ENCODE measurements at regions not wholly inside any gene's neighbourhood (a gene's known extent, or its start where the extent isn't known, plus 50 kb on each side); places are given as distances from the start of the nearest gene placed in this dataset.
"Not testable (repeated sequence)": the region's sequence is repeated elsewhere in the genome, so short reads cannot be mapped to it uniquely, and the experiment has no call there.

- intact Hi-C loops (cut with DNase I), result no loop called here
- H3K4me3 ChIP-seq, result no peak overlapping the region
- no peak for TF ChIP-seq POLR2A (IDR thresholded peaks at IDR 0.05)
- no peak for TF ChIP-seq CTCF (IDR thresholded peaks at IDR 0.05)
- TF ChIP-seq POLR2AphosphoS5 (IDR thresholded peaks at IDR 0.05), result no peak
- H3K27ac ChIP-seq, result no peak overlapping the region
- no peaks in the 10 kb centered on the region for H3K36me3 ChIP-seq
- no peaks in the 10 kb centered on the region for H3K27me3 ChIP-seq (replicated peaks; ENCODE audit: insufficient read depth)
- no peaks in the 10 kb centered on the region for H3K9me3 ChIP-seq
- DNase-seq (ENCODE audit: low spot score), result no peak
- H3K4me1 ChIP-seq (replicated peaks), result no peaks in the 10 kb centered on the region
- WGBS, result 59% methylated on average over 2 of the region's 2 CpGs
These were observed 219.9 kb downstream of the CASP12 start for GRCh38 chr11:104678408-104678807.

GRCh38 chr11:104677069-104677468, 221.2 kb downstream of the CASP12 start:
- 100% methylated on average over 1 of the region's 3 CpGs for WGBS
- intact Hi-C loops (cut with DNase I); H3K36me3 ChIP-seq; H3K4me1 ChIP-seq (replicated peaks); DNase-seq (ENCODE audit: low spot score); H3K4me3 ChIP-seq; H3K27ac ChIP-seq; H3K27me3 ChIP-seq (replicated peaks; ENCODE audit: insufficient read depth); H3K9me3 ChIP-seq: not testable (repeated sequence)

GRCh38 chr11:104672897-104673296, 225.4 kb downstream of the CASP12 start:
- Histone ChIP-seq H3K4me1 (replicated peaks) (no peaks in the 10 kb centered on the region), H3K27me3 (replicated peaks; ENCODE audit: insufficient read depth) (no peaks in the 10 kb centered on the region), H3K4me3 (no peak overlapping the region), H3K36me3 (no peaks in the 10 kb centered on the region), H3K27ac (no peak overlapping the region), H3K9me3 (no peaks in the 10 kb centered on the region)
- TF ChIP-seq POLR2A (IDR thresholded peaks at IDR 0.05) (no peak), POLR2AphosphoS5 (IDR thresholded peaks at IDR 0.05) (no peak), CTCF (IDR thresholded peaks at IDR 0.05) (no peak)
- intact Hi-C loops (cut with DNase I), result no loop called here
- no peak for DNase-seq (ENCODE audit: low spot score)

GRCh38 chr11:104668797-104669463, 229.3 kb downstream of the CASP12 start:
- intact Hi-C loops (cut with DNase I), result no loop called here
- H3K36me3 ChIP-seq, result no peaks in the 10 kb centered on the region
- H3K27me3 ChIP-seq (replicated peaks; ENCODE audit: insufficient read depth), result no peaks in the 10 kb centered on the region
- no peak for DNase-seq (ENCODE audit: low spot score)
- no peaks in the 10 kb centered on the region for H3K9me3 ChIP-seq
- 52% methylated on average over 5 of the region's 5 CpGs for WGBS
- H3K4me1 ChIP-seq (replicated peaks), result no peaks in the 10 kb centered on the region
- TF ChIP-seq POLR2AphosphoS5 (IDR thresholded peaks at IDR 0.05) (peak; percentile 48), POLR2A (IDR thresholded peaks at IDR 0.05) (no peak), CTCF (IDR thresholded peaks at IDR 0.05) (no peak)
- no peak overlapping the region for H3K4me3 ChIP-seq
- no peak overlapping the region for H3K27ac ChIP-seq

- intact Hi-C loops (cut with DNase I), result no loop called here
- TF ChIP-seq POLR2A (IDR thresholded peaks at IDR 0.05) (no peak), CTCF (IDR thresholded peaks at IDR 0.05) (no peak), POLR2AphosphoS5 (IDR thresholded peaks at IDR 0.05) (no peak)
- no peaks in the 10 kb centered on the region for H3K4me1 ChIP-seq (replicated peaks)
- H3K27me3 ChIP-seq (replicated peaks; ENCODE audit: insufficient read depth), result no peaks in the 10 kb centered on the region
- WGBS, result 77% methylated on average over 2 of the region's 2 CpGs
- no peak for DNase-seq (ENCODE audit: low spot score)
- no peaks in the 10 kb centered on the region for H3K36me3 ChIP-seq
- no peaks in the 10 kb centered on the region for H3K9me3 ChIP-seq
- no peak overlapping the region for H3K27ac ChIP-seq
- no peak overlapping the region for H3K4me3 ChIP-seq
These were observed 231.6 kb downstream of the CASP12 start for GRCh38 chr11:104666624-104667023.
